ENCODE measurements at regions not wholly inside any gene's neighbourhood (a gene's known extent, or its start where the extent isn't known, plus 50 kb on each side); places are given as distances from the start of the nearest gene placed in this dataset.

DNA sequence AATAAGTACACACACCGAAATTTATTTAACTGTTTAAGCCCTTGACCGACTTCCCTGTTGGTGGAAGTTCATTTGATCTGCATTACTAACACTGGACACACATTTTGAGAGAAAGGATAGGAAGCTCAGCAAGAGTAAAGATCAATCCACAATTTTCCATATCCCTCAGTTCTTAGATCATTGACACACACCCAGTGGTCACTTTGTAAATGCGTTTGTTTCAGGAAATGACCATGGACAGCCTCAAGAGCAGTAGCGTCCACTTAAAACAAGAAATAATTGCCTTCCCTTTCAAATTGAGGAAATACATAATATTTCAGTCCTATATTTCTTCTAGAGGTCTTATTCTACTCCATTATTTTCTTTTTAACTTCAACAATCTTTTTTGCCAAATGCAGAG, 511.5 kb upstream of the PTBP2 start:
- TF ChIP-seq, protein P1, sequence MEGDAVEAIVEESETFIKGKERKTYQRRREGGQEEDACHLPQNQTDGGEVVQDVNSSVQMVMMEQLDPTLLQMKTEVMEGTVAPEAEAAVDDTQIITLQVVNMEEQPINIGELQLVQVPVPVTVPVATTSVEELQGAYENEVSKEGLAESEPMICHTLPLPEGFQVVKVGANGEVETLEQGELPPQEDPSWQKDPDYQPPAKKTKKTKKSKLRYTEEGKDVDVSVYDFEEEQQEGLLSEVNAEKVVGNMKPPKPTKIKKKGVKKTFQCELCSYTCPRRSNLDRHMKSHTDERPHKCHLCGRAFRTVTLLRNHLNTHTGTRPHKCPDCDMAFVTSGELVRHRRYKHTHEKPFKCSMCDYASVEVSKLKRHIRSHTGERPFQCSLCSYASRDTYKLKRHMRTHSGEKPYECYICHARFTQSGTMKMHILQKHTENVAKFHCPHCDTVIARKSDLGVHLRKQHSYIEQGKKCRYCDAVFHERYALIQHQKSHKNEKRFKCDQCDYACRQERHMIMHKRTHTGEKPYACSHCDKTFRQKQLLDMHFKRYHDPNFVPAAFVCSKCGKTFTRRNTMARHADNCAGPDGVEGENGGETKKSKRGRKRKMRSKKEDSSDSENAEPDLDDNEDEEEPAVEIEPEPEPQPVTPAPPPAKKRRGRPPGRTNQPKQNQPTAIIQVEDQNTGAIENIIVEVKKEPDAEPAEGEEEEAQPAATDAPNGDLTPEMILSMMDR (IDR thresholded peaks at IDR 0.05), result no peak
- TF ChIP-seq POLR2A (IDR thresholded peaks at IDR 0.05) (no peak), EP300 (IDR thresholded peaks at IDR 0.05) (no peak)
